ENCODE measurements at regions not wholly inside any gene's neighbourhood (a gene's known extent, or its start where the extent isn't known, plus 50 kb on each side); places are given as distances from the start of the nearest gene placed in this dataset.

DNA sequence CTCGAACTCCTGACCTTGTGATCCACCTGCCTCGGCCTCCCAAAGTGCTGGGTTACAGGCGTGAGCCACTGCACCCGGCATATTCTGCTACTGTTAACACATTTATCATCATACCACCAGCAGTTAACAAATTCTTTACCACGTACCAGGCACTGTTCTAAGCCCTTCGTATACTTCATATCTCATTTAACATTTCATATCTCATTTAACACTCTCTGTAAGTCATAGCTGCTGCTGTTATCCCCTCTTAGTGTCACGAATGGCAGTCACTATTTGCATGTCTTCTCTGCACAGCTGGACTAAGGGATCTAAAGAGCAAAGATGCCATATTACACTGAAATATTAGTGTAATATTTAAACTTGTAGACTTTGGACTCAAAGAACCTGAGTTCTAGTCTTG lies 462.5 kb upstream of the DAB1 start:
- TF ChIP-seq POLR2AphosphoS5 (IDR thresholded peaks at IDR 0.05; ENCODE audit: low read depth, low read length) (no peak), POLR2A (IDR thresholded peaks at IDR 0.05; ENCODE audit: low read depth, low read length) (no peak), TAF1 (IDR thresholded peaks at IDR 0.05; ENCODE audit: borderline replicate concordance, low read depth, low read length) (no peak)
